ENCODE measurements at regions not wholly inside any gene's neighbourhood (a gene's known extent, or its start where the extent isn't known, plus 50 kb on each side); places are given as distances from the start of the nearest gene placed in this dataset.

DNA sequence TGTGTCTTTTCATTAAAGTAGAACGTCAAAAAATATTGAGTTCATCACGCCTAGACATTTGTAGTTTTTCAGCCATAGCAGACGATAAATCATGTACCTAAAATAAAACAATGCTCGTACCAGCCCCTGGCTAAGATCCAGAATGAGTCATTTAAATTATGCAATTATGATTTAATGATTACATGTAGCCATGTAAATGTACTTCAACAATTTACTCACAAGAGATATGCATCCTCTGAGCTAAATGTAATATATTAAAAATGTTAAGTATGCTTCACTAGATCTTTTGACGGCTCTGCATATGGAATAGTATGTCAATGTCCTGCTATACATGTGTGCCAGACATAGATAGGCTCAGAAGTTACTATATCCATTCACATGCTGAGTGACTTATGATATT lies 1077.8 kb downstream of the ARAP2 start:
- H3K4me3 ChIP-seq (replicated peaks; ENCODE audit: low read depth, low read length), result no peak overlapping the region
- no peak for DNase-seq (ENCODE audit: extremely low read depth, low read depth)
- TF ChIP-seq, protein P1, sequence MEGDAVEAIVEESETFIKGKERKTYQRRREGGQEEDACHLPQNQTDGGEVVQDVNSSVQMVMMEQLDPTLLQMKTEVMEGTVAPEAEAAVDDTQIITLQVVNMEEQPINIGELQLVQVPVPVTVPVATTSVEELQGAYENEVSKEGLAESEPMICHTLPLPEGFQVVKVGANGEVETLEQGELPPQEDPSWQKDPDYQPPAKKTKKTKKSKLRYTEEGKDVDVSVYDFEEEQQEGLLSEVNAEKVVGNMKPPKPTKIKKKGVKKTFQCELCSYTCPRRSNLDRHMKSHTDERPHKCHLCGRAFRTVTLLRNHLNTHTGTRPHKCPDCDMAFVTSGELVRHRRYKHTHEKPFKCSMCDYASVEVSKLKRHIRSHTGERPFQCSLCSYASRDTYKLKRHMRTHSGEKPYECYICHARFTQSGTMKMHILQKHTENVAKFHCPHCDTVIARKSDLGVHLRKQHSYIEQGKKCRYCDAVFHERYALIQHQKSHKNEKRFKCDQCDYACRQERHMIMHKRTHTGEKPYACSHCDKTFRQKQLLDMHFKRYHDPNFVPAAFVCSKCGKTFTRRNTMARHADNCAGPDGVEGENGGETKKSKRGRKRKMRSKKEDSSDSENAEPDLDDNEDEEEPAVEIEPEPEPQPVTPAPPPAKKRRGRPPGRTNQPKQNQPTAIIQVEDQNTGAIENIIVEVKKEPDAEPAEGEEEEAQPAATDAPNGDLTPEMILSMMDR (IDR thresholded peaks at IDR 0.05; ENCODE audit: low read depth, low read length, missing control alignments), result no peak

GRCh38 chr4:35167385-35167784 lies 1076.9 kb downstream of the ARAP2 start:
- no peak overlapping the region for H3K4me3 ChIP-seq (replicated peaks; ENCODE audit: low read depth, low read length)
- DNase-seq (ENCODE audit: extremely low read depth, low read depth), result no peak
- TF ChIP-seq, protein P1 (IDR thresholded peaks at IDR 0.05; ENCODE audit: low read depth, low read length, missing control alignments), result no peak

GRCh38 chr4:35175487-35175886 lies 1068.8 kb downstream of the ARAP2 start:
- TF ChIP-seq, protein P1 (IDR thresholded peaks at IDR 0.05; ENCODE audit: low read depth, low read length, missing control alignments), result no peak
- H3K4me3 ChIP-seq (replicated peaks; ENCODE audit: low read depth, low read length), result no peak overlapping the region
- DNase-seq (ENCODE audit: extremely low read depth, low read depth), result no peak

GRCh38 chr4:35175894-35176293 lies 1068.4 kb downstream of the ARAP2 start:
- TF ChIP-seq, protein P1 (IDR thresholded peaks at IDR 0.05; ENCODE audit: low read depth, low read length, missing control alignments), result no peak
- no peak for DNase-seq (ENCODE audit: extremely low read depth, low read depth)
- H3K4me3 ChIP-seq (replicated peaks; ENCODE audit: low read depth, low read length), result no peak overlapping the region

GRCh38 chr4:35182451-35182850 lies 1061.9 kb downstream of the ARAP2 start:
- TF ChIP-seq, protein P1 (IDR thresholded peaks at IDR 0.05; ENCODE audit: low read depth, low read length, missing control alignments), result no peak
- DNase-seq (ENCODE audit: extremely low read depth, low read depth), result no peak
- no peak overlapping the region for H3K4me3 ChIP-seq (replicated peaks; ENCODE audit: low read depth, low read length)

DNA sequence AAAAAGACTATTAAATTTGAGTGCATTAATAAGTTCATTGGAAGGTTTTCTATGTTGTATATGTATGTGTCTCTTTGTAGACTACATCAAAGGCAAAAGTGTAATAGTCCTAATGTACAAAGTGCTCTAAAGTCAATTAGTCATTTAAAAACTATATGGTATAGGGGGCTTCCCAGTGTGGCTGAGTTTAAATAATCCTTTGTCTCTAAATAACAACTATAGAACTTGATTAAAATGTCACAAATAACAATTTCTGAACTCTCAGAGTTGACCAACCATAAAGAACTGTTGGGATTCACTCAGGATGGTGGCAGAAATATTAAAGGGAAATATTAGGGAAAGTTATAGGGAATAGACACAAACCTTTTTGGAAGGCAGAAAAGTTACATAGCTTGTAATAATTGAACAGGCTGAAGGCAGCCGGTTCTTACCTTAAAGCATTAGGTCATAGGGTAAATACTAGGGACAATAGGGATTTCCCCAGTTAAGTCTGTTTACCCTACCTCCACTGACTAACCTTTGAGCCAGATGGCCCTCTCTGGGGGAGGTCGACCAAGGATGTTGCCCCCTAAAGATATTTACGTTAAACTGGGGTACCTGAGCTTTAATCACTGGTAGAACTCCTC lies 1054.2 kb downstream of the ARAP2 start:
- DNase-seq (ENCODE audit: extremely low read depth, low read depth), result no peak
- TF ChIP-seq, protein P1 (IDR thresholded peaks at IDR 0.05; ENCODE audit: low read depth, low read length, missing control alignments), result no peak
- no peak overlapping the region for H3K4me3 ChIP-seq (replicated peaks; ENCODE audit: low read depth, low read length)

GRCh38 chr4:35201403-35201802 lies 1042.9 kb downstream of the ARAP2 start:
- no peak for DNase-seq (ENCODE audit: extremely low read depth, low read depth)
- no peak overlapping the region for H3K4me3 ChIP-seq (replicated peaks; ENCODE audit: low read depth, low read length)

More at GRCh38 chr4:35201403-35201802, 1042.9 kb downstream of the ARAP2 start:
- TF ChIP-seq, protein P1 (IDR thresholded peaks at IDR 0.05; ENCODE audit: low read depth, low read length, missing control alignments), result no peak

All from HFF-Myc (cell line).